Hepatocyte (in vitro differentiated cells): ENCODE measurements at regions not wholly inside any gene's neighbourhood (a gene's known extent, or its start where the extent isn't known, plus 50 kb on each side); places are given as distances from the start of the nearest gene placed in this dataset.

ENCODE experiments used
- EZH2 ChIP-seq: fragments of 200-600 bp; sonication (generic); IDR thresholded peaks from 2 replicates; pipeline ENCODE4 v1.6.1; 2016; ENCODE audit warnings: antibody characterized with exemption, mild to moderate bottlenecking, borderline replicate concordance
- EZH2phosphoT487 ChIP-seq: fragments of 200-600 bp; sonication (generic); IDR thresholded peaks from one replicate; pipeline ENCODE4 v1.6.1; 2018; ENCODE audit warnings: antibody characterized with exemption, mild to moderate bottlenecking, low read depth, moderate library complexity; ENCODE audit not compliant: unreplicated experiment, severe bottlenecking
- TF ChIP-seq, protein P1 (sequence below): fragments of 200-600 bp; sonication (generic); IDR thresholded peaks from 2 replicates; pipeline ENCODE4 v1.5.1; 2016; ENCODE audit warnings: antibody characterized with exemption, mild to moderate bottlenecking; ENCODE audit not compliant: poor library complexity

DNA sequence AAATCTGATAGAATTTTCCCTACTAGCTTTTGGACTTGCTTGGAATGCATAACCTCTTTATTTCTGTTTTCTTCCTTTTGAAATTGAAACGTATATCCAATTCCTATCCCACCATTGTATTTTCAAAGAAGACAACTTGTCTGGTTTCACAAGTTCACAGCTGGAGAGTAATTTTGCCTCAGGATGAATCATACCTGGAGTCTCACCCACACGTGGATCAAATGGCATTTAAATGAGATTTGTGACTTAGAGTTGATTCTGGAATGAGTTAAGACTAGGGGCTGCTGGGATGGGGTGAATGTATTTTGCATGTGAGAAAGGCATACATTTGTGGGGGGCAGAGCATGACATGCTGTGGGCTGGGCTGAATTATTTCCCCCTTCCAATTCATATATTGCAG is 516.5 kb upstream of the MGAT4C start:
- TF ChIP-seq, protein P1, sequence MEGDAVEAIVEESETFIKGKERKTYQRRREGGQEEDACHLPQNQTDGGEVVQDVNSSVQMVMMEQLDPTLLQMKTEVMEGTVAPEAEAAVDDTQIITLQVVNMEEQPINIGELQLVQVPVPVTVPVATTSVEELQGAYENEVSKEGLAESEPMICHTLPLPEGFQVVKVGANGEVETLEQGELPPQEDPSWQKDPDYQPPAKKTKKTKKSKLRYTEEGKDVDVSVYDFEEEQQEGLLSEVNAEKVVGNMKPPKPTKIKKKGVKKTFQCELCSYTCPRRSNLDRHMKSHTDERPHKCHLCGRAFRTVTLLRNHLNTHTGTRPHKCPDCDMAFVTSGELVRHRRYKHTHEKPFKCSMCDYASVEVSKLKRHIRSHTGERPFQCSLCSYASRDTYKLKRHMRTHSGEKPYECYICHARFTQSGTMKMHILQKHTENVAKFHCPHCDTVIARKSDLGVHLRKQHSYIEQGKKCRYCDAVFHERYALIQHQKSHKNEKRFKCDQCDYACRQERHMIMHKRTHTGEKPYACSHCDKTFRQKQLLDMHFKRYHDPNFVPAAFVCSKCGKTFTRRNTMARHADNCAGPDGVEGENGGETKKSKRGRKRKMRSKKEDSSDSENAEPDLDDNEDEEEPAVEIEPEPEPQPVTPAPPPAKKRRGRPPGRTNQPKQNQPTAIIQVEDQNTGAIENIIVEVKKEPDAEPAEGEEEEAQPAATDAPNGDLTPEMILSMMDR = no peak
- TF ChIP-seq EZH2 (no peak), EZH2phosphoT487 (no peak)
